ENCODE measurements at regions not wholly inside any gene's neighbourhood (a gene's known extent, or its start where the extent isn't known, plus 50 kb on each side); places are given as distances from the start of the nearest gene placed in this dataset.

DNA sequence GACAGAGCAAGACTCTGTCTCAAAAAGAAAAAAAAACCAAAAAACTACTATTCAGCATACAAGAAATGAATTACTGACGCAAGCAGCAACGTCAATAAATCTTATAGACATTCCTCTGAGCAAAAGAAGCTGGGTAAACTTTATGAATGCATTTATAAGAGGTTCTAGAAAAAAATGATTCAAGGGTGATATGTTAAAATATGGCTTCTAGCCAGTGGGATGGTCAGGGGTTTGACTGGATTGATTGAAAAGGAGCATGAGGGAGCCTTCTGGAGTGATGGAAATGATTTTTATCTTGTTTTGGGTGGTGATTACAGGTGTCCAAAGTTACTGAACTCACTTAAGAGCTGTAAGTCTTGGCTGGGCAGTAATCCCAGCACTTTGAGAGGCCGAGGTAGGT lies 64.9 kb upstream of the SALL4 start:
- no peak for DNase-seq

DNA sequence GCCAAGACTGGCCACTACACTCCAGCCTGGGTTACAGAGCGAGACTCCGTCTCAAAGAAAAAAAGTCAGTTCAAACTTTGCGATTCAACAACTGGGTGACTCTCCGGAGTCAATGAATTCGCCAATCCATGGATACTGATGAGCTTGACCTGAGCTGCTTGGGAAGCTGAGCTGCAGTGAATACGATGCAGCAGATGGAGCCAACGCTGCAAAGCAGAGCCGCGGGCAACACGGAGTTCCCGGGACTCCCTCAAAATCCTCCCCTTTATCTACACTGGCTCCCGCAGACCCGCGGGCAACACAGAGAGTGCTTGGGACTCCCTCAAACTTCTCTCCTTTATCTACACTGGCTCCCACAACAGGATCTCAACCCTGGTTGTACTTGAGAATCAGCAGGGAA lies 62.6 kb upstream of the SALL4 start:
- DNase-seq = no peak

DNA sequence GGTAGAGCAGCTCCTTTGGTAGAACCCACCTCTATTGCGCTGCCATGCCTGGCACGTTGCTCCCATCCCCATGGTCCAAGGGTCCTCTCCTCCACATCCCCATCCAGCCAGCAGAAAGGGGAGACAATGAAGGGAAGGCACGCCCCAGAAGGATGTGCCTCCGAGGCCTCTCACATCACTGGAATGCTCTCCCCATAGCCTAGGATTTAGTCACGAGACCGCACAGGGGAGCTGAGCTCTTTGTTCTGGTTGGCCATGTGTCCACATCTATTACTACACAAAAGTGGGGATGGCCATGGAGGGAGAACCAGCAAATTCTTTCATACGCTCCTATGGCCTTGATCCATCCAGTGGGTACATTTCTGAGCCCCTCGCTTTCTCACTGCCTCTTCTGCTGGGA lies 60.5 kb upstream of the SALL4 start:
- DNase-seq = no peak

DNA sequence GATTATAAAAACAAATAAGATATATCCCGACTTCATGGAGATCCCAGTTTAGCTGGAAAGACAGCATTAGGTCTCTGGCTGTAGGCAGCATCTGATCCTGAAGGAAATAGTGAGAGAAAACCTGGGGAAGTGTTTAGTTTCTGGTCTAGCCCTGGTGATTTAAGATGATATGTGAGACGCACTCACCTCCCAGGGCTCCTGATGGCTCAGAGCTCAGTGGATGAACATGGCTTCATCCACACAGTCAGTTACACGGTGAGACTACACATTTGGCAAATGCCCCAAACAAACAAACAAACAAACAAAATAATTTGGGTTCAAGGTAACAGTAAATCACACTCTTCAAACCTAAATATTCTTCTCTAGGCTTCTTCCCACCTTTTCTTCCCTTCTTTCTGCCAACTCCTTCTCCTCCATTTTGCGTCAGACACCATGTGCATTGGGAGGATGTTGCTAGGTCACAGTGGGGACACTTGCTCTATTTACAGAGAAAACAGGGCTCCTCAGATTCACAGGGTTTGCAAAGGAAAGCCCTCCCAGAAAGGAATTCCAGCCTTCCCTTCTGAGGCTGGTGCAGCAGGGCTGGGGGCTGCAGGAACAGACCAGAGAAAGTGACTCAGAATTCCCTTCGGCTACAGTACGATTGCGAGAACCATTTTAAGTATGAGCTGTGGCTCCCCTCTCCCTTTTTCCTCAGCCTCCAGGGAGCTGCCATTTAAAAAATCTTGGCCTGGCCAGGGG lies 59.6 kb upstream of the SALL4 start:
- DNase-seq = no peak

DNA sequence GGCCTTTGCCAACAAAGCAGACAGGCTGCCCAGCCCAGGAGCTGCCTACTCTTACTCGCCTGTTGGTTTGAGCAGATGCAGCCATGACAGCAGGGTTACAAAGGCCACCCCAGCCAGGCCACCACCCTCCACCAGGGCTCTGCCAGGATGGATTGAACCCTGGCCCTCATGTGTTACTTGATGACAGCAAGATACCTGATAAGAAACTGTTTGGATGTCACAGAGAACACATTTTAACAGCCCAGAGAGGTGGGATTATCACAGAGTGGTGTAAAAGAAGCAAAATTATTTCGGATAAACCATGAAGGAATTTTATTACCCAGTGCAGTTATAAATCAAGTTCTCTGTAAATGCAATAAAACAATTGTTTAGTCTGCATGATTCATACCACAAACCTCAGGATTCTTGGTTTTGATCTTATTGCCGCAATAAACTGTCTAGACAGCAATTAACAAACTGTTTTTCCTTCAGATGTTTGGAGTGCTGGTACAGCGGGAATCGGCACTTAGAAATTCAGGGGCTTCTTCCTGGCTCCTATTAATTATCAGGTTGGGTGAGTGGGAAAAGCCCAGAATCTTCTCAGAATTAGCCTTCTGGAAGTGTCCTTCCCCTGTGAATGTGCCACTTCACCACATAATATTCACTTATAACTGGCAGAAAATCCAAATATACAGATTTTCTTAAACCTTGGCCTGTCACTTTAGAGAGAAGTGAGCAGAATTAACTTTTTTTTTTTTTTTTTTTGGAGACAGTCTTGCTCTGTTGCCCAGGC lies 58.0 kb upstream of the SALL4 start:
- no peak for DNase-seq

DNA sequence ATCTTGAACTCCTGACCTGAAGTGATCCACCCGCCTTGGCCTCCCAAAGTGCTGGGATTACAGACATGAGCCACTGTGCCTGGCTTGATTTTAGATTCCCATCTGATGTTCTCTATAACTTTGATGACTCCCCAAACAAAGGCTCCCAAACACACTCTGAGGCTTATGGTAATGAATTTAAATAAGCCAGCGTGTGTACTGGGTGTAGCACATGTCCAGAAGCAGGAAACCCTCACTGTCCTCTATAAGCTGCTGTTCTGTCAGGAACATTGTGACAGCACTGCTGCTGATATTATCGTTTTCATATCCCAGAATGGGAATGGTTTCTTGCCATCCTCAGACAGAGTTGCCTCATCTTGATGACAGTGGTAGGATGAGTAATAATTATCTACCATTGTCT lies 54.1 kb upstream of the SALL4 start:
- no peak for DNase-seq

DNA sequence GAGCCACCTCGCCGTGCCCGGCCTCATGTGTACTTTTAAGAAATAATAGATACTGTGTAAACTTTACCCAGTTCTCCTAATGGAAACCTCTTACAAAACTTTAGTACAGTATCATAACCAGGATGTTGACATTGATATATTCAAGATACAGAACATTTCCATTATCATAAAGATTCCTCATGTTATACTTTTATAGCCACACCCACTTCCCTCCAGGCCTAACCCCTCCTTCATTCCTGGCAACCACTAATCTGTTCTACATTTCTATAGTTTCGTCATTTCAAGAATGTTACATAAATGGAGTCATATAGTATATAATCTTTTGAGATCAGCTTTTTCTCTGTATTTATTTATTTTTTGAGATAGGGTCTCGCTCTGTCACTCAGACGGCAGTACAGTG lies 52.6 kb upstream of the SALL4 start:
- DNase-seq = no peak

Data from eye (tissue), 1 donor.